ENCODE measurements at regions not wholly inside any gene's neighbourhood (a gene's known extent, or its start where the extent isn't known, plus 50 kb on each side); places are given as distances from the start of the nearest gene placed in this dataset.

GRCh38 chr4:24476282-24476681 lies 108.1 kb downstream of the DHX15 start:
- intact Hi-C loops (cut with DNase I; ENCODE audit: low total_unique reads) = no loop called here
- Histone ChIP-seq H3K27me3 (peaks cover 0 to 6% of the 10 kb centered on the region in 2 donors), H3K36me3 (no peaks in the 10 kb centered on the region), H3K4me1 (peaks cover 7 to 11% of the 10 kb centered on the region in 2 donors), H3K4me3 (no peak overlapping the region), H3K9me3 (no peaks in the 10 kb centered on the region), H3K27ac (no peak overlapping the region)
- TF ChIP-seq POLR2A (IDR thresholded peaks at IDR 0.05) = no peak
- no peak for TF ChIP-seq POLR2AphosphoS5 (IDR thresholded peaks at IDR 0.05)
- TF ChIP-seq, protein P1, sequence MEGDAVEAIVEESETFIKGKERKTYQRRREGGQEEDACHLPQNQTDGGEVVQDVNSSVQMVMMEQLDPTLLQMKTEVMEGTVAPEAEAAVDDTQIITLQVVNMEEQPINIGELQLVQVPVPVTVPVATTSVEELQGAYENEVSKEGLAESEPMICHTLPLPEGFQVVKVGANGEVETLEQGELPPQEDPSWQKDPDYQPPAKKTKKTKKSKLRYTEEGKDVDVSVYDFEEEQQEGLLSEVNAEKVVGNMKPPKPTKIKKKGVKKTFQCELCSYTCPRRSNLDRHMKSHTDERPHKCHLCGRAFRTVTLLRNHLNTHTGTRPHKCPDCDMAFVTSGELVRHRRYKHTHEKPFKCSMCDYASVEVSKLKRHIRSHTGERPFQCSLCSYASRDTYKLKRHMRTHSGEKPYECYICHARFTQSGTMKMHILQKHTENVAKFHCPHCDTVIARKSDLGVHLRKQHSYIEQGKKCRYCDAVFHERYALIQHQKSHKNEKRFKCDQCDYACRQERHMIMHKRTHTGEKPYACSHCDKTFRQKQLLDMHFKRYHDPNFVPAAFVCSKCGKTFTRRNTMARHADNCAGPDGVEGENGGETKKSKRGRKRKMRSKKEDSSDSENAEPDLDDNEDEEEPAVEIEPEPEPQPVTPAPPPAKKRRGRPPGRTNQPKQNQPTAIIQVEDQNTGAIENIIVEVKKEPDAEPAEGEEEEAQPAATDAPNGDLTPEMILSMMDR (IDR thresholded peaks at IDR 0.05) = peak in 2 of 3 donors; percentile 18 to 30
- no peak for DNase-seq (ENCODE audit: low spot score in 2 of 2)

GRCh38 chr4:24475756-24476155 lies 108.6 kb downstream of the DHX15 start:
- H3K4me3 ChIP-seq = no peak overlapping the region
- H3K27me3 ChIP-seq = peaks cover 0 to 7% of the 10 kb centered on the region in 2 donors
- TF ChIP-seq POLR2A (IDR thresholded peaks at IDR 0.05) (no peak), POLR2AphosphoS5 (IDR thresholded peaks at IDR 0.05) (no peak)
- TF ChIP-seq, protein P1 (IDR thresholded peaks at IDR 0.05) = no peak
- peaks cover 10 to 12% of the 10 kb centered on the region in 2 donors for H3K4me1 ChIP-seq
- H3K27ac ChIP-seq = no peak overlapping the region
- H3K36me3 ChIP-seq = no peaks in the 10 kb centered on the region
- no peaks in the 10 kb centered on the region for H3K9me3 ChIP-seq
- DNase-seq (ENCODE audit: low spot score in 2 of 2) = no peak
- intact Hi-C loops (cut with DNase I; ENCODE audit: low total_unique reads) = no loop called here

DNA sequence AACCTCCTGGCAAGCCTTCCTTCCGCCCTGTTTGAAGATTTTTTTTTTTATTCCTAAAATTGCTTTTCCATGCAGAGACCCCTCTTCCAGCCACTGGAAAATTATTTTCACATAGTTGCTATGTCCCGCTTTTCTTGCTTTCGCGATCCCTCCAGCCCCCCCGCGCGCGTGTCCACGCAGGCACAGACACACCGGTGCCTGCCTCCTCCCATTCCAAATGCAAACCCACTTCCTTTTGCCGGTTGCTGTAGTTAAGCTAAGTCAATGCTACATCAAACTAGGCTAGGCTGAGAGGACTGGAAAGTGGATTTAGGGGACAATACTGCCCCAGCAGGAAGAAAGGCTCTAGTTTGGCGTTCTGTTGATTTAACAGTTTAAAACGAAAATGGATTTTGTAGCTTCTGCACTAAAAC lies 111.0 kb downstream of the DHX15 start:
- no peaks in the 10 kb centered on the region for H3K9me3 ChIP-seq
- intact Hi-C loops (cut with DNase I; ENCODE audit: low total_unique reads) = no loop called here
- H3K4me3 ChIP-seq = peak overlapping the region; percentile 48 to 69 (median 61)
- H3K27me3 ChIP-seq = peaks cover 0 to 12% of the 10 kb centered on the region in 2 donors
- peak overlapping the region in 1 of 2 donors; percentile 52 for H3K27ac ChIP-seq
- H3K36me3 ChIP-seq = no peaks in the 10 kb centered on the region
- DNase-seq (ENCODE audit: low spot score in 2 of 2) = no peak
- peaks cover 12 to 13% of the 10 kb centered on the region in 2 donors for H3K4me1 ChIP-seq
- TF ChIP-seq, protein P1 (IDR thresholded peaks at IDR 0.05) = no peak
- TF ChIP-seq POLR2A (IDR thresholded peaks at IDR 0.05) (no peak), POLR2AphosphoS5 (IDR thresholded peaks at IDR 0.05) (no peak)

- H3K4me1 ChIP-seq = peaks cover 12 to 13% of the 10 kb centered on the region in 2 donors
- H3K36me3 ChIP-seq = no peaks in the 10 kb centered on the region
- peak overlapping the region; percentile 48 to 69 (median 61) for H3K4me3 ChIP-seq
- intact Hi-C loops (cut with DNase I; ENCODE audit: low total_unique reads) = no loop called here
- no peaks in the 10 kb centered on the region for H3K9me3 ChIP-seq
- peak; percentile 58 to 72 for DNase-seq (ENCODE audit: low spot score in 2 of 2)
- TF ChIP-seq POLR2AphosphoS5 (IDR thresholded peaks at IDR 0.05) = peak in 1 of 3 donors; percentile 13
- TF ChIP-seq, protein P1 (IDR thresholded peaks at IDR 0.05) = peak in 2 of 3 donors; percentile 43 to 46
- TF ChIP-seq POLR2A (IDR thresholded peaks at IDR 0.05) = no peak
- peaks cover 0 to 12% of the 10 kb centered on the region in 2 donors for H3K27me3 ChIP-seq
- H3K27ac ChIP-seq = peak overlapping the region in 1 of 2 donors; percentile 52
Measured at GRCh38 chr4:24472514-24473308, 111.6 kb downstream of the DHX15 start.

DNA sequence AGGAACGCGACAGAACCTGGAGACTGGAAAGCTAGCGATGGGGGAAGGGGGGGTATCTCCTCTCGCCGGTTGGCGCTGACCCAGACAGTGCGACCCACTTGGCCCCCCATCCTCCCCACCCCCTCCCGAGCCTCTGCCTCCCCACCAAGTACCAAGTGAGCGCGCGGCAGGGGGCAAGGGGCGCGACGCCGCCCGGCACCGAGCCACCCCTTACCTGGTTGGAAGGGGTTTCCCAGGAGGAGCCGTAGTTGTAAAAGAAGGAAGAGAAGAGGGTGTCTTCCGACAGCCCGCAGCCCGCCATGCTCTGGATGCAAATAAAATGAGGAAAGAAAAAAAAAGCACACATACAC lies 112.2 kb downstream of the DHX15 start:
- Histone ChIP-seq H3K4me3 (peak overlapping the region; percentile 48 to 69 (median 61)), H3K27ac (no peak overlapping the region), H3K9me3 (no peaks in the 10 kb centered on the region), H3K36me3 (no peaks in the 10 kb centered on the region), H3K4me1 (peaks cover 12 to 13% of the 10 kb centered on the region in 2 donors), H3K27me3 (peaks cover 0 to 12% of the 10 kb centered on the region in 2 donors)
- DNase-seq (ENCODE audit: low spot score in 2 of 2) = no peak
- intact Hi-C loops (cut with DNase I; ENCODE audit: low total_unique reads) = no loop called here
- no peak for TF ChIP-seq POLR2AphosphoS5 (IDR thresholded peaks at IDR 0.05)
- TF ChIP-seq, protein P1 (IDR thresholded peaks at IDR 0.05) = no peak
